ENCODE measurements at regions not wholly inside any gene's neighbourhood (a gene's known extent, or its start where the extent isn't known, plus 50 kb on each side); places are given as distances from the start of the nearest gene placed in this dataset.
"Not testable (repeated sequence)": the region's sequence is repeated elsewhere in the genome, so short reads cannot be mapped to it uniquely, and the experiment has no call there.

DNA sequence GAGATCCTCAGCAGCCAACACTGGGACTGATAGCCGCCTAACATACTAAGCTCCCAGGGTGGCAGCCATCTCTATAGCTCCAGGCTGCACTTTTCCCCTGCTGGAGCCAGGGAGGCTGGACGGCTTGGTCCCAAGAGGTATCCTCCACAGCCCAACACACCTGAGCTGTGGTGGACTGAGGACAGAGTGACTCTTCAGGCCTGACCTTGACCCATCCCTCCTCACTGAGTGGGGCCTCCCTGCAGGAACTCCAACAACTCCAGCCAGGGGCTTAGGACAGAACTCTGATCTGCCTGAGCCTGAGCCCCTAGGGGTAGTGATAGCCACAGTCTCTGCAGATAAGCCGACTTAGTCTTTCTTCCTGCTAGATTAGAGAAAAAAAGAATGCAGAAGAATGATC is 958.1 kb upstream of the PRR20A start:
- no peaks in the 10 kb centered on the region for H3K4me1 ChIP-seq (ENCODE audit: insufficient read depth, low read length)
- H3K79me2 ChIP-seq (ENCODE audit: insufficient read depth, low read length) = no peaks in the 10 kb centered on the region
- FAIRE-seq (no peak), DNase-seq (ENCODE audit: low read depth) (no peak)
- no peak overlapping the region for H3K4me2 ChIP-seq (ENCODE audit: low read length)
- no peak overlapping the region for H3K27ac ChIP-seq (ENCODE audit: low read depth, low read length)
- no peak overlapping the region for H3K4me3 ChIP-seq (ENCODE audit: insufficient read depth, low read depth, low read length)
- no peak overlapping the region for H2AFZ ChIP-seq (ENCODE audit: low read depth, low read length)
- H3K9ac ChIP-seq (ENCODE audit: low read length) = no peak overlapping the region
- H3K36me3 ChIP-seq (ENCODE audit: insufficient read depth, low read length) = no peaks in the 10 kb centered on the region
- no peak for TF ChIP-seq EZH2 (IDR thresholded peaks at IDR 0.05; ENCODE audit: insufficient read depth, low read length)
- TF ChIP-seq, protein P1, sequence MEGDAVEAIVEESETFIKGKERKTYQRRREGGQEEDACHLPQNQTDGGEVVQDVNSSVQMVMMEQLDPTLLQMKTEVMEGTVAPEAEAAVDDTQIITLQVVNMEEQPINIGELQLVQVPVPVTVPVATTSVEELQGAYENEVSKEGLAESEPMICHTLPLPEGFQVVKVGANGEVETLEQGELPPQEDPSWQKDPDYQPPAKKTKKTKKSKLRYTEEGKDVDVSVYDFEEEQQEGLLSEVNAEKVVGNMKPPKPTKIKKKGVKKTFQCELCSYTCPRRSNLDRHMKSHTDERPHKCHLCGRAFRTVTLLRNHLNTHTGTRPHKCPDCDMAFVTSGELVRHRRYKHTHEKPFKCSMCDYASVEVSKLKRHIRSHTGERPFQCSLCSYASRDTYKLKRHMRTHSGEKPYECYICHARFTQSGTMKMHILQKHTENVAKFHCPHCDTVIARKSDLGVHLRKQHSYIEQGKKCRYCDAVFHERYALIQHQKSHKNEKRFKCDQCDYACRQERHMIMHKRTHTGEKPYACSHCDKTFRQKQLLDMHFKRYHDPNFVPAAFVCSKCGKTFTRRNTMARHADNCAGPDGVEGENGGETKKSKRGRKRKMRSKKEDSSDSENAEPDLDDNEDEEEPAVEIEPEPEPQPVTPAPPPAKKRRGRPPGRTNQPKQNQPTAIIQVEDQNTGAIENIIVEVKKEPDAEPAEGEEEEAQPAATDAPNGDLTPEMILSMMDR (IDR thresholded peaks at IDR 0.05; ENCODE audit: insufficient read depth, low read depth, low read length) = no peak
- Mint-ChIP-seq H3K27ac (ENCODE audit: unreplicated experiment) (no peak overlapping the region), H3K4me3 (ENCODE audit: unreplicated experiment) (no peak overlapping the region), H3K4me1 (ENCODE audit: low read depth, unreplicated experiment) (no peaks in the 10 kb centered on the region), H3K27me3 (ENCODE audit: low read depth, unreplicated experiment) (no peaks in the 10 kb centered on the region), H3K9me3 (ENCODE audit: unreplicated experiment) (peaks cover under 1% of the 10 kb centered on the region), H3K36me3 (ENCODE audit: low read depth, unreplicated experiment) (no peaks in the 10 kb centered on the region)
- H3K27me3 ChIP-seq (ENCODE audit: insufficient read depth, low read length) = no peaks in the 10 kb centered on the region
- H3K9me3 ChIP-seq (ENCODE audit: insufficient read depth, low read depth, low read length) = peaks cover 4% of the 10 kb centered on the region
- H4K20me1 ChIP-seq (ENCODE audit: insufficient read depth, low read length) = no peaks in the 10 kb centered on the region

GRCh38 chr13:56187331-56187730 is 953.4 kb upstream of the PRR20A start:
- no peak for DNase-seq (ENCODE audit: low read depth)
- no peak overlapping the region for H3K4me3 Mint-ChIP-seq (ENCODE audit: unreplicated experiment)
- H3K27me3 ChIP-seq (ENCODE audit: insufficient read depth, low read length) = no peaks in the 10 kb centered on the region
- no peak overlapping the region for H3K27ac ChIP-seq (ENCODE audit: low read depth, low read length)
- H3K79me2 ChIP-seq (ENCODE audit: insufficient read depth, low read length) = no peaks in the 10 kb centered on the region
- H3K27me3 Mint-ChIP-seq (ENCODE audit: low read depth, unreplicated experiment) = no peaks in the 10 kb centered on the region
- no peaks in the 10 kb centered on the region for H4K20me1 ChIP-seq (ENCODE audit: insufficient read depth, low read length)
- FAIRE-seq = no peak
- H3K9me3 ChIP-seq (ENCODE audit: insufficient read depth, low read depth, low read length) = peaks cover 1% of the 10 kb centered on the region
- H3K4me3 ChIP-seq (ENCODE audit: insufficient read depth, low read depth, low read length) = no peak overlapping the region
- no peak overlapping the region for H3K9ac ChIP-seq (ENCODE audit: low read length)
- no peaks in the 10 kb centered on the region for H3K36me3 ChIP-seq (ENCODE audit: insufficient read depth, low read length)
- no peaks in the 10 kb centered on the region for H3K36me3 Mint-ChIP-seq (ENCODE audit: low read depth, unreplicated experiment)
- H3K4me1 Mint-ChIP-seq (ENCODE audit: low read depth, unreplicated experiment) = no peaks in the 10 kb centered on the region
- no peak overlapping the region for H2AFZ ChIP-seq (ENCODE audit: low read depth, low read length)
- H3K27ac Mint-ChIP-seq (ENCODE audit: unreplicated experiment) = no peak overlapping the region
- peaks cover 3% of the 10 kb centered on the region for H3K9me3 Mint-ChIP-seq (ENCODE audit: unreplicated experiment)
- TF ChIP-seq, protein P1 (IDR thresholded peaks at IDR 0.05; ENCODE audit: insufficient read depth, low read depth, low read length) = no peak
- no peak for TF ChIP-seq EZH2 (IDR thresholded peaks at IDR 0.05; ENCODE audit: insufficient read depth, low read length)
- no peaks in the 10 kb centered on the region for H3K4me1 ChIP-seq (ENCODE audit: insufficient read depth, low read length)
- H3K4me2 ChIP-seq (ENCODE audit: low read length) = no peak overlapping the region

DNA sequence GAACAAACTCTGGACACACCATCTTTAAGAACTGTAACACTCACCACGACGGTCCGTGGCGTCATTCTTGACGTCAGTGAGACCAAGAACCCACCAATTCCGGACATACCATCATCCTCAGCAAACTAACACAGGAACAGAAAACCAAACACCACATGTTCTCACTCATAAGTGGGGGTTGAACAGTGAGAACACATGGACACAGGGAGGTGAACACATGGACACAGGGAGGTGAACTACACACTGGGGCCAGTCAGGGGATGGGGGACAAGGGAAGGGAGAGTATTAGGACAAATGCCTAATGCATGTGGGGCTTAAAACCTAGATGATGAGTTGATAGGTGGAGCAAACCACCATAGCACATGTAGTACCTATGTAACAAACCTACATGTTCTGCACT is 952.1 kb upstream of the PRR20A start:
- H3K9me3 ChIP-seq (ENCODE audit: insufficient read depth, low read depth, low read length); H2AFZ ChIP-seq (ENCODE audit: low read depth, low read length); H3K79me2 ChIP-seq (ENCODE audit: insufficient read depth, low read length); DNase-seq (ENCODE audit: low read depth); H3K4me3 ChIP-seq (ENCODE audit: insufficient read depth, low read depth, low read length); H3K4me3 Mint-ChIP-seq (ENCODE audit: unreplicated experiment); H3K9ac ChIP-seq (ENCODE audit: low read length); H4K20me1 ChIP-seq (ENCODE audit: insufficient read depth, low read length); H3K4me1 ChIP-seq (ENCODE audit: insufficient read depth, low read length); H3K36me3 Mint-ChIP-seq (ENCODE audit: low read depth, unreplicated experiment); H3K27ac Mint-ChIP-seq (ENCODE audit: unreplicated experiment); H3K4me1 Mint-ChIP-seq (ENCODE audit: low read depth, unreplicated experiment); H3K27ac ChIP-seq (ENCODE audit: low read depth, low read length); FAIRE-seq; H3K4me2 ChIP-seq (ENCODE audit: low read length); H3K36me3 ChIP-seq (ENCODE audit: insufficient read depth, low read length); H3K9me3 Mint-ChIP-seq (ENCODE audit: unreplicated experiment); H3K27me3 ChIP-seq (ENCODE audit: insufficient read depth, low read length); H3K27me3 Mint-ChIP-seq (ENCODE audit: low read depth, unreplicated experiment): not testable (repeated sequence)

Measured in astrocyte (in vitro differentiated cells and primary cell).